HepG2 (cell line): ENCODE measurements at regions not wholly inside any gene's neighbourhood (a gene's known extent, or its start where the extent isn't known, plus 50 kb on each side); places are given as distances from the start of the nearest gene placed in this dataset.

Experiments
- ATAC-seq: fragments of 200-7000 bp; cut with Tn5 transposase; 3 replicates; pipeline ENCODE4 v1.9.1; 2020; ENCODE audit warnings: mild to moderate bottlenecking, moderate library complexity
- BruUV-seq: library from RNA; stranded (reverse); fragments of 400-500 nt; replicated peaks from 2 replicates; lab custom pipeline; 2021; lab: Mats Ljungman, UMichigan
- CTCF ChIA-PET: fragments of 300-600 bp; formaldehyde crosslinking; extraction: SDS; loops from one replicate; lab custom pipeline; 2021; ENCODE audit warnings: low total read pairs, inconsistent platforms, low intra/inter-chr PET ratio; lab: Yijun Ruan, JAX
- POLR2A ChIA-PET: fragments of 350-600 bp; sonication (Branson Sonifier 250); formaldehyde crosslinking; loops from one replicate; lab custom pipeline; 2020; ENCODE audit warnings: antibody characterized with exemption, inconsistent platforms; lab: Yijun Ruan, JAX
- DNase-seq: peaks from one replicate; pipeline ENCODE4 v3.0.0-alpha.2; 2015; ENCODE audit warnings: low spot score
- FAIRE-seq: peaks from 3 replicates; lab custom pipeline; 2011; peaks lifted over from hg19 to GRCh38; lab: Jason Lieb, UNC
- H2AFZ ChIP-seq: one replicate; pipeline ENCODE4 v1.6.1; 2011; ENCODE audit warnings: low read length, inconsistent platforms
- H3K27ac ChIP-seq: fragments of 300-600 bp; 3 replicates; pipeline ENCODE4 v1.8.0; 2011; ENCODE audit warnings: mixed run types, mild to moderate bottlenecking, mixed read lengths, low read length, inconsistent platforms; ENCODE audit not compliant: insufficient read depth; ENCODE audit errors: extremely low read length
- H3K27me3 ChIP-seq, 2 experiments: fragments of 200-600 bp in 1 of 2; 2 replicates in 1 of 2; 3 replicates in 1 of 2; pipeline versions ENCODE4 v1.6.0 to v1.8.0; 2011; ENCODE audit warnings: low read length in 2 of 2, mild to moderate bottlenecking in 2 of 2, moderate library complexity in 2 of 2, inconsistent platforms in 1 of 2; ENCODE audit not compliant: insufficient read depth in 2 of 2, control insufficient read depth in 1 of 2
- H3K36me3 ChIP-seq, 2 experiments: fragments of 200-600 bp in 1 of 2; replicated peaks in 1 of 2; 2 replicates in 1 of 2; 3 replicates in 1 of 2; pipeline versions ENCODE4 v1.5.1 to v1.8.0; 2011; ENCODE audit warnings: low read length in 2 of 2, inconsistent platforms in 1 of 2; ENCODE audit not compliant: insufficient read depth in 2 of 2, control insufficient read depth in 1 of 2
- H3K4me1 ChIP-seq: 2 replicates; pipeline ENCODE4 v1.5.1; 2012; ENCODE audit warnings: low read length, inconsistent platforms; ENCODE audit not compliant: insufficient read depth
- H3K4me2 ChIP-seq: 2 replicates; pipeline ENCODE4 v1.6.0; 2011; ENCODE audit warnings: low read depth, low read length, inconsistent platforms
- H3K4me3 ChIP-seq, 3 experiments: fragments of 200-600 bp in 1 of 3; sonication (generic), shearing (Covaris generic) in 1 of 3; replicated peaks in 1 of 3; 2 replicates each; pipeline ENCODE4 v1.5.1; 2011 to 2016; ENCODE audit warnings: low read length in 3 of 3, inconsistent platforms in 2 of 3, low read depth in 2 of 3, mild to moderate bottlenecking in 2 of 3, control low read depth in 1 of 3, mixed read lengths in 1 of 3; ENCODE audit not compliant: insufficient read depth in 1 of 3
- H3K79me2 ChIP-seq: one replicate; pipeline ENCODE4 v1.6.1; 2011; ENCODE audit warnings: low read length, inconsistent platforms; ENCODE audit not compliant: insufficient read depth
- H3K9ac ChIP-seq: 2 replicates; pipeline ENCODE4 v1.6.0; 2011; ENCODE audit warnings: mild to moderate bottlenecking, low read depth, low read length, inconsistent platforms; ENCODE audit not compliant: insufficient read depth
- H3K9me3 ChIP-seq: 2 replicates; pipeline ENCODE4 v1.5.1; 2012; ENCODE audit warnings: mild to moderate bottlenecking, low read length
- H4K20me1 ChIP-seq: 2 replicates; pipeline ENCODE4 v1.6.0; 2011; ENCODE audit warnings: inconsistent platforms, mild to moderate bottlenecking, low read length, moderate library complexity; ENCODE audit not compliant: insufficient read depth
- EED ChIP-seq: sonication (generic); formaldehyde crosslinking; IDR thresholded peaks from 2 replicates; pipeline ENCODE4 v1.5.0; 2020; ENCODE audit warnings: mild to moderate bottlenecking, missing genetic modification reagents
- POLR2AphosphoS5 ChIP-seq: IDR thresholded peaks from 2 replicates; pipeline ENCODE4 v1.6.1; 2012; ENCODE audit warnings: low read depth, low read length
- RNF2 ChIP-seq: fragments of 450-650 bp; conservative IDR thresholded peaks from 2 replicates; pipeline ENCODE4 v1.6.1; 2016; ENCODE audit warnings: low read depth
- SALL2 ChIP-seq: sonication (generic); formaldehyde crosslinking; IDR thresholded peaks from 2 replicates; pipeline ENCODE4 v1.8.1; 2023; ENCODE audit warnings: mild to moderate bottlenecking, missing genetic modification reagents, inconsistent platforms
- SP1 ChIP-seq, 2 experiments: fragments of 450-650 bp in 1 of 2; sonication (generic) in 1 of 2; formaldehyde crosslinking in 1 of 2; IDR thresholded peaks; 2 replicates each; pipeline versions ENCODE4 v1.4.0 to v1.6.1; 2016 to 2020; ENCODE audit warnings: missing genetic modification reagents in 1 of 2
- SYNCRIP ChIP-seq: fragments of 200-400 bp; formaldehyde crosslinking; IDR thresholded peaks from 2 replicates; pipeline ENCODE4 v1.6.1; 2018; ENCODE audit warnings: mild to moderate bottlenecking, low read depth, low read length; ENCODE audit not compliant: insufficient read depth
- TFE3 ChIP-seq: IDR thresholded peaks from 2 replicates; pipeline ENCODE4 v1.6.1; 2016
- ZNF136 ChIP-seq: sonication (generic); formaldehyde crosslinking; IDR thresholded peaks from 2 replicates; pipeline ENCODE4 v1.8.1; 2022; ENCODE audit warnings: low read depth, mild to moderate bottlenecking, moderate library complexity, missing genetic modification reagents
- ZNF30 ChIP-seq: sonication (generic); formaldehyde crosslinking; IDR thresholded peaks from 2 replicates; pipeline ENCODE4 v1.5.0; 2020; ENCODE audit warnings: mild to moderate bottlenecking, missing genetic modification reagents
- ZNF501 ChIP-seq: sonication (generic); formaldehyde crosslinking; IDR thresholded peaks from 2 replicates; pipeline ENCODE4 v1.5.1; 2020; ENCODE audit warnings: mild to moderate bottlenecking, moderate library complexity, missing genetic modification reagents
- ZNF563 ChIP-seq: sonication (generic); formaldehyde crosslinking; IDR thresholded peaks from 2 replicates; pipeline ENCODE4 v1.8.0; 2022; ENCODE audit warnings: mild to moderate bottlenecking, moderate library complexity, missing genetic modification reagents
- ZNF770 ChIP-seq: sonication (generic); formaldehyde crosslinking; IDR thresholded peaks from 2 replicates; pipeline ENCODE4 v1.5.0; 2020; ENCODE audit warnings: mild to moderate bottlenecking, missing genetic modification reagents
- WGBS: methylation state at CpG from one replicate; pipeline ENCODE4 v1.1.6; 2017; ENCODE audit warnings: low lambda C conversion rate; 5-methylcytosine and 5-hydroxymethylcytosine counted together
- in situ Hi-C: cut with HindIII; loops from 2 replicates; pipeline ENCODE4 v1.10.0; 2017; ENCODE audit warnings: low pct_unique_long_range_greater_than_20kb; ENCODE audit not compliant: extremely low pct_ligation_motif_present
- intact Hi-C: fragments of 100-400 bp; cut with micrococcal nuclease; formaldehyde crosslinking; loops from one replicate; pipeline ENCODE4 v1.10.0; 2022; ENCODE audit not compliant: unreplicated experiment
- TF ChIP-seq, protein P1 (sequence below): sonication (generic); formaldehyde crosslinking; IDR thresholded peaks from 2 replicates; pipeline ENCODE4 v1.4.0; 2020; ENCODE audit warnings: missing genetic modification reagents
- TF ChIP-seq, protein P2 (sequence below): sonication (generic); formaldehyde crosslinking; IDR thresholded peaks from one replicate; pipeline ENCODE4 v1.5.1; 2020; ENCODE audit warnings: mild to moderate bottlenecking, missing genetic modification reagents; ENCODE audit errors: not compliant biosample characterization

GRCh38 chr7:46802479-46802878 is 779.4 kb downstream of the TNS3 start:
- no peak for DNase-seq
- intact Hi-C loops (no loop called here), in situ Hi-C loops (no loop called here)
- Histone ChIP-seq H3K4me2 (no peak overlapping the region), H3K9ac (no peak overlapping the region), H3K27me3 (no peaks in the 10 kb centered on the region), H3K4me1 (no peaks in the 10 kb centered on the region), H3K36me3 (no peaks in the 10 kb centered on the region), H3K79me2 (no peaks in the 10 kb centered on the region), H4K20me1 (no peaks in the 10 kb centered on the region), H3K27ac (no peak overlapping the region), H2AFZ (no peak overlapping the region), H3K9me3 (no peaks in the 10 kb centered on the region), H3K4me3 (no peak overlapping the region)
- ChIA-PET POLR2A (no interaction called here), CTCF (no interaction called here)
- ATAC-seq: no peak
- no TSS peak for BruUV-seq
- WGBS: 19% methylated on average over 2 of the region's 2 CpGs
- no peak for FAIRE-seq
- TF ChIP-seq EED (no peak), RNF2 (no peak), SYNCRIP (no peak), SP1 (IDR thresholded peaks at IDR 0.05) (no peak), SP1 (CRISPR knock-in tag; IDR thresholded peaks at IDR 0.05) (no peak), SALL2 (CRISPR knock-in tag) (no peak), ZNF30 (CRISPR knock-in tag) (no peak), ZNF501 (CRISPR knock-in tag) (no peak), TFE3 (CRISPR knock-in tag) (no peak), POLR2AphosphoS5 (no peak), ZNF136 (CRISPR knock-in tag) (no peak), ZNF770 (no peak), ZNF563 (CRISPR knock-in tag) (no peak)
- TF ChIP-seq, protein P1, sequence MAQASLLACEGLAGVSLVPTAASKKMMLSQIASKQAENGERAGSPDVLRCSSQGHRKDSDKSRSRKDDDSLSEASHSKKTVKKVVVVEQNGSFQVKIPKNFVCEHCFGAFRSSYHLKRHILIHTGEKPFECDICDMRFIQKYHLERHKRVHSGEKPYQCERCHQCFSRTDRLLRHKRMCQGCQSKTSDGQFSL (CRISPR knock-in tag): no peak
- TF ChIP-seq, protein P2, sequence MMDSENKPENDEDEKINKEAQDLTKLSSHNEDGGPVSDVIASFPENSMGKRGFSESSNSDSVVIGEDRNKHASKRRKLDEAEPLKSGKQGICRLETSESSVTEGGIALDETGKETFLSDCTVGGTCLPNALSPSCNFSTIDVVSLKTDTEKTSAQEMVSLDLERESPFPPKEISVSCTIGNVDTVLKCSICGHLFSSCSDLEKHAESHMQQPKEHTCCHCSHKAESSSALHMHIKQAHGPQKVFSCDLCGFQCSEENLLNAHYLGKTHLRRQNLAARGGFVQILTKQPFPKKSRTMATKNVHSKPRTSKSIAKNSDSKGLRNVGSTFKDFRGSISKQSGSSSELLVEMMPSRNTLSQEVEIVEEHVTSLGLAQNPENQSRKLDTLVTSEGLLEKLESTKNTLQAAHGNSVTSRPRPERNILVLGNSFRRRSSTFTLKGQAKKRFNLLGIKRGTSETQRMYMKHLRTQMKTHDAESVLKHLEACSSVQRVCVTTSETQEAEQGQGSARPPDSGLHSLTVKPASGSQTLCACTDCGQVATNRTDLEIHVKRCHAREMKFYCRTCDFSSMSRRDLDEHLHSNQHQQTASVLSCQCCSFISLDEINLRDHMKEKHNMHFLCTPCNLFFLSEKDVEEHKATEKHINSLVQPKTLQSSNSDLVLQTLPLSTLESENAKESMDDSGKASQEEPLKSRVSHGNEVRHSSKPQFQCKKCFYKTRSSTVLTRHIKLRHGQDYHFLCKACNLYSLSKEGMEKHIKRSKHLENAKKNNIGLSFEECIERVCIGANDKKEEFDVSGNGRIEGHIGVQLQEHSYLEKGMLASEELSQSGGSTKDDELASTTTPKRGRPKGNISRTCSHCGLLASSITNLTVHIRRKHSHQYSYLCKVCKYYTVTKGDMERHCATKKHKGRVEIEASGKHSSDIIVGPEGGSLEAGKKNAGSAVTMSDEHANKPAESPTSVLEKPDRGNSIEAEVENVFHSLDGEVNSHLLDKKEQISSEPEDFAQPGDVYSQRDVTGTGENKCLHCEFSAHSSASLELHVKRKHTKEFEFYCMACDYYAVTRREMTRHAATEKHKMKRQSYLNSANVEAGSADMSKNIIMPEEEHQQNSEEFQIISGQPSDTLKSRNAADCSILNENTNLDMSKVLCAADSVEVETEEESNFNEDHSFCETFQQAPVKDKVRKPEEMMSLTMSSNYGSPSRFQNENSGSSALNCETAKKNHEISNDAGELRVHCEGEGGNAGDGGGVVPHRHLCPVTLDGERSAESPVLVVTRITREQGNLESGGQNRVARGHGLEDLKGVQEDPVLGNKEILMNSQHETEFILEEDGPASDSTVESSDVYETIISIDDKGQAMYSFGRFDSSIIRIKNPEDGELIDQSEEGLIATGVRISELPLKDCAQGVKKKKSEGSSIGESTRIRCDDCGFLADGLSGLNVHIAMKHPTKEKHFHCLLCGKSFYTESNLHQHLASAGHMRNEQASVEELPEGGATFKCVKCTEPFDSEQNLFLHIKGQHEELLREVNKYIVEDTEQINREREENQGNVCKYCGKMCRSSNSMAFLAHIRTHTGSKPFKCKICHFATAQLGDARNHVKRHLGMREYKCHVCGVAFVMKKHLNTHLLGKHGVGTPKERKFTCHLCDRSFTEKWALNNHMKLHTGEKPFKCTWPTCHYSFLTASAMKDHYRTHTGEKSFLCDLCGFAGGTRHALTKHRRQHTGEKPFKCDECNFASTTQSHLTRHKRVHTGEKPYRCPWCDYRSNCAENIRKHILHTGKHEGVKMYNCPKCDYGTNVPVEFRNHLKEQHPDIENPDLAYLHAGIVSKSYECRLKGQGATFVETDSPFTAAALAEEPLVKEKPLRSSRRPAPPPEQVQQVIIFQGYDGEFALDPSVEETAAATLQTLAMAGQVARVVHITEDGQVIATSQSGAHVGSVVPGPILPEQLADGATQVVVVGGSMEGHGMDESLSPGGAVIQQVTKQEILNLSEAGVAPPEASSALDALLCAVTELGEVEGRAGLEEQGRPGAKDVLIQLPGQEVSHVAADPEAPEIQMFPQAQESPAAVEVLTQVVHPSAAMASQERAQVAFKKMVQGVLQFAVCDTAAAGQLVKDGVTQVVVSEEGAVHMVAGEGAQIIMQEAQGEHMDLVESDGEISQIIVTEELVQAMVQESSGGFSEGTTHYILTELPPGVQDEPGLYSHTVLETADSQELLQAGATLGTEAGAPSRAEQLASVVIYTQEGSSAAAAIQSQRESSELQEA (CRISPR knock-in tag): no peak
